ENCODE measurements at regions not wholly inside any gene's neighbourhood (a gene's known extent, or its start where the extent isn't known, plus 50 kb on each side); places are given as distances from the start of the nearest gene placed in this dataset.

DNA sequence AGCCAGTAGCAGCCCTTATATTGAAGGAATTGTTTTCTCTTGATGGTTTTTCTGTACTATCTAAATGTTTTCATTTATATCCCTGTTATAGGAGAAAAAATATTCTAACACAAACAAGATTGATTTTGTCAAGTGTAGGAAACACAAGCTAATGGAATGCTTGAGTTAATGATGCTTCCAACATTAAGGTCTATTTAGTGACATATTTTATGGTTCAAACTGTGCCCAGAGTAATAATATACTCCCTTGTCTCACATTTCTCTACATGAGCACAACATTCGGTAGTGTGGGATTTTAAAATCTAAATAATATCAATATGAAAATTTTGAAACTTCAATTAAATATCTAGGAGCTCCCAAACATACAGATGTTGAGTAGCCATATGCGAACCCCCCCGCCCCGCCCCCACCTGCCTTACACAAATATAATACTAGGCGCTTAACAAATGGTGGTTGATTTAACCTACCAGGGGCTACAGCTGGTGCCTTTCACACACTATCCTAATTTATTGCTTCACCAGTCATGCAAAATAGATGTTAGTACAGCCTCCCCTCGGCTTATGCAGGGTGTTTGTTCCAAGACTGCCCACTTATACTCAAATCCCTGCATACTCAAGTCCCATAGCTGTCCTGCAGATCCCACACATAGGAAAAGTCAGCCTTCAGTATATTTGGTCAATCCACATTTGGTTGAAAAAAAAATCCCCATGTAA is 124.1 kb upstream of the ACO1 start:
- TF ChIP-seq, protein P1, sequence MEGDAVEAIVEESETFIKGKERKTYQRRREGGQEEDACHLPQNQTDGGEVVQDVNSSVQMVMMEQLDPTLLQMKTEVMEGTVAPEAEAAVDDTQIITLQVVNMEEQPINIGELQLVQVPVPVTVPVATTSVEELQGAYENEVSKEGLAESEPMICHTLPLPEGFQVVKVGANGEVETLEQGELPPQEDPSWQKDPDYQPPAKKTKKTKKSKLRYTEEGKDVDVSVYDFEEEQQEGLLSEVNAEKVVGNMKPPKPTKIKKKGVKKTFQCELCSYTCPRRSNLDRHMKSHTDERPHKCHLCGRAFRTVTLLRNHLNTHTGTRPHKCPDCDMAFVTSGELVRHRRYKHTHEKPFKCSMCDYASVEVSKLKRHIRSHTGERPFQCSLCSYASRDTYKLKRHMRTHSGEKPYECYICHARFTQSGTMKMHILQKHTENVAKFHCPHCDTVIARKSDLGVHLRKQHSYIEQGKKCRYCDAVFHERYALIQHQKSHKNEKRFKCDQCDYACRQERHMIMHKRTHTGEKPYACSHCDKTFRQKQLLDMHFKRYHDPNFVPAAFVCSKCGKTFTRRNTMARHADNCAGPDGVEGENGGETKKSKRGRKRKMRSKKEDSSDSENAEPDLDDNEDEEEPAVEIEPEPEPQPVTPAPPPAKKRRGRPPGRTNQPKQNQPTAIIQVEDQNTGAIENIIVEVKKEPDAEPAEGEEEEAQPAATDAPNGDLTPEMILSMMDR (IDR thresholded peaks at IDR 0.05; ENCODE audit: low read depth, low read length, poor library complexity, severe bottlenecking): no peak
- TF ChIP-seq EZH2phosphoT487 (IDR thresholded peaks at IDR 0.05; ENCODE audit: borderline replicate concordance, low read length): no peak

All from DOHH2 (cell line).